Liver (tissue), 8 donors: ENCODE measurements at regions not wholly inside any gene's neighbourhood (a gene's known extent, or its start where the extent isn't known, plus 50 kb on each side); places are given as distances from the start of the nearest gene placed in this dataset.

ENCODE experiments used
- DNase-seq: peaks from one replicate; pipeline ENCODE4 v3.0.0-alpha.2; 2017; ENCODE audit warnings: low spot score
- H3K27ac ChIP-seq, 2 donors: one replicate each; pipeline ENCODE4 v1.7.0; 2013; ENCODE audit warnings: inconsistent platforms in 2 of 2, low read length in 2 of 2, control low read depth in 1 of 2, low read depth in 1 of 2, mild to moderate bottlenecking in 1 of 2
- H3K27me3 ChIP-seq, 4 donors: one replicate each; pipeline versions ENCODE4 v1.6.1 to v1.7.0; 2013; ENCODE audit warnings: low read length in 3 of 4, inconsistent platforms in 1 of 4, mild to moderate bottlenecking in 1 of 4, moderate library complexity in 1 of 4; ENCODE audit not compliant: control insufficient read depth in 4 of 4, insufficient read depth in 4 of 4
- H3K36me3 ChIP-seq, 4 donors: one replicate each; pipeline versions ENCODE4 v1.6.1 to v1.7.0; 2013; ENCODE audit warnings: low read length in 3 of 4, mild to moderate bottlenecking in 3 of 4, low read depth in 1 of 4, moderate library complexity in 1 of 4; ENCODE audit not compliant: control insufficient read depth in 4 of 4, insufficient read depth in 3 of 4
- H3K4me1 ChIP-seq, 4 donors: one replicate each; pipeline versions ENCODE4 v1.6.1 to v1.7.0; 2013; ENCODE audit warnings: low read length in 3 of 4, mild to moderate bottlenecking in 3 of 4, moderate library complexity in 1 of 4; ENCODE audit not compliant: control insufficient read depth in 4 of 4, insufficient read depth in 4 of 4
- H3K4me3 ChIP-seq, 3 donors: one replicate each; pipeline versions ENCODE4 v1.6.1 to v1.7.0; 2013; ENCODE audit warnings: low read length in 3 of 3, control low read depth in 1 of 3, low read depth in 1 of 3, mild to moderate bottlenecking in 1 of 3
- H3K9ac ChIP-seq, 2 donors: one replicate each; pipeline ENCODE4 v1.7.0; 2013; ENCODE audit warnings: low read length in 2 of 2, mild to moderate bottlenecking in 2 of 2, moderate library complexity in 2 of 2, control low read depth in 1 of 2, low read depth in 1 of 2
- H3K9me3 ChIP-seq, 4 donors: one replicate each; pipeline versions ENCODE4 v1.6.1 to v1.7.0; 2013; ENCODE audit warnings: low read length in 3 of 4; ENCODE audit not compliant: control insufficient read depth in 4 of 4
- ATF3 ChIP-seq: IDR thresholded peaks from 2 replicates; pipeline ENCODE4 v1.6.1; 2016; ENCODE audit warnings: antibody characterized with exemption
- CTCF ChIP-seq: fragments of 150-350 bp; IDR thresholded peaks from 2 replicates; pipeline ENCODE4 v1.5.1; 2017; ENCODE audit warnings: improper control_type of control experiment, low read depth, low read length; ENCODE audit not compliant: missing input control
- EGR1 ChIP-seq, 2 donors: IDR thresholded peaks; 2 replicates each; pipeline ENCODE4 v1.6.1; 2016 to 2018; ENCODE audit warnings: antibody characterized with exemption in 2 of 2, low read depth in 2 of 2
- FOXA1 ChIP-seq: IDR thresholded peaks from 2 replicates; pipeline ENCODE4 v1.6.1; 2016; ENCODE audit warnings: antibody characterized with exemption
- FOXA2 ChIP-seq: IDR thresholded peaks from 2 replicates; pipeline ENCODE4 v1.6.1; 2016; ENCODE audit warnings: antibody characterized with exemption
- GABPA ChIP-seq, 2 donors: IDR thresholded peaks in 1 of 2; conservative IDR thresholded peaks in 1 of 2; 2 replicates each; pipeline ENCODE4 v1.6.1; 2016; ENCODE audit warnings: antibody characterized with exemption in 2 of 2, mild to moderate bottlenecking in 1 of 2, moderate library complexity in 1 of 2
- HNF4A ChIP-seq, 2 donors: conservative IDR thresholded peaks; 2 replicates each; pipeline ENCODE4 v1.6.1; 2016; ENCODE audit warnings: antibody characterized with exemption in 2 of 2, mild to moderate bottlenecking in 2 of 2
- HNF4G ChIP-seq: IDR thresholded peaks from 2 replicates; pipeline ENCODE4 v1.6.1; 2016; ENCODE audit warnings: antibody characterized with exemption
- JUND ChIP-seq, 2 donors: IDR thresholded peaks; 2 replicates each; pipeline ENCODE4 v1.6.1; 2016; ENCODE audit warnings: antibody characterized with exemption in 2 of 2
- MAX ChIP-seq: IDR thresholded peaks from 2 replicates; pipeline ENCODE4 v1.6.1; 2016; ENCODE audit warnings: antibody characterized with exemption
- NR2F2 ChIP-seq: IDR thresholded peaks from 2 replicates; pipeline ENCODE4 v1.6.1; 2016; ENCODE audit warnings: antibody characterized with exemption
- RAD21 ChIP-seq, 2 donors: IDR thresholded peaks; 2 replicates each; pipeline ENCODE4 v1.6.1; 2016; ENCODE audit warnings: antibody characterized with exemption in 2 of 2, mild to moderate bottlenecking in 2 of 2
- REST ChIP-seq: IDR thresholded peaks from 2 replicates; pipeline ENCODE4 v1.6.1; 2016; ENCODE audit warnings: antibody characterized with exemption, mild to moderate bottlenecking
- RXRA ChIP-seq, 2 donors: IDR thresholded peaks; 2 replicates each; pipeline ENCODE4 v1.6.1; 2017 to 2018; ENCODE audit warnings: antibody characterized with exemption in 2 of 2, mild to moderate bottlenecking in 1 of 2
- SP1 ChIP-seq: IDR thresholded peaks from 2 replicates; pipeline ENCODE4 v1.6.1; 2018; ENCODE audit warnings: antibody characterized with exemption, mild to moderate bottlenecking
- YY1 ChIP-seq: IDR thresholded peaks from 2 replicates; pipeline ENCODE4 v1.6.1; 2016; ENCODE audit warnings: antibody characterized with exemption, mild to moderate bottlenecking
- ZBTB33 ChIP-seq: IDR thresholded peaks from 2 replicates; pipeline ENCODE4 v1.6.1; 2016; ENCODE audit warnings: antibody characterized with exemption
- WGBS: extraction: QIAGEN DNeasy Blood & Tissue Kit; methylation state at CpG from one replicate; pipeline ENCODE4 v1.1.7; 2013; 5-methylcytosine and 5-hydroxymethylcytosine counted together
- donor health status: healthy.
- donor health status: healthy.
- donor health status: healthy.
- donor health status: healthy.
- donor health status: healthy.

GRCh38 chr4:36997727-36998126 is 246.8 kb upstream of the NWD2 start:
- no peak for DNase-seq
- no peak for TF ChIP-seq CTCF
- TF ChIP-seq ZBTB33: no peak
- no peak for TF ChIP-seq GABPA (IDR thresholded peaks at IDR 0.05 in 1 of 2, conservative IDR thresholded peaks at IDR 0.05 in 1 of 2)
- no peak for TF ChIP-seq MAX
- WGBS: 74% methylated on average over 3 of the region's 3 CpGs

GRCh38 chr4:37000281-37000680 is 244.3 kb upstream of the NWD2 start:
- Histone ChIP-seq H3K36me3 (no peaks in the 10 kb centered on the region), H3K27me3 (peaks cover 0 to 3% (median 0%) of the 10 kb centered on the region in 4 donors), H3K4me1 (no peaks in the 10 kb centered on the region), H3K9me3 (no peaks in the 10 kb centered on the region), H3K9ac (no peak overlapping the region), H3K27ac (no peak overlapping the region), H3K4me3 (no peak overlapping the region)
- DNase-seq: no peak
- TF ChIP-seq HNF4A (conservative IDR thresholded peaks at IDR 0.05) (no peak), GABPA (IDR thresholded peaks at IDR 0.05 in 1 of 2, conservative IDR thresholded peaks at IDR 0.05 in 1 of 2) (no peak), JUND (IDR thresholded peaks at IDR 0.05) (no peak)
- 66% methylated on average over 2 of the region's 2 CpGs for WGBS

More at GRCh38 chr4:36997727-36998126, 246.8 kb upstream of the NWD2 start:
- H3K36me3 ChIP-seq: no peaks in the 10 kb centered on the region
- H3K9ac ChIP-seq: no peak overlapping the region
- peaks cover 0 to 3% (median 0%) of the 10 kb centered on the region in 4 donors for H3K27me3 ChIP-seq
- no peak overlapping the region for H3K27ac ChIP-seq
- no peaks in the 10 kb centered on the region for H3K4me1 ChIP-seq
- H3K9me3 ChIP-seq: no peaks in the 10 kb centered on the region
- no peak overlapping the region for H3K4me3 ChIP-seq

GRCh38 chr4:37001688-37002436 is 242.7 kb upstream of the NWD2 start:
- Histone ChIP-seq H3K27ac (no peak overlapping the region), H3K4me3 (no peak overlapping the region), H3K27me3 (peaks cover 0 to 3% (median 0%) of the 10 kb centered on the region in 4 donors), H3K9me3 (no peaks in the 10 kb centered on the region), H3K9ac (no peak overlapping the region), H3K36me3 (no peaks in the 10 kb centered on the region), H3K4me1 (no peaks in the 10 kb centered on the region)
- no peak for DNase-seq
- 94% methylated on average over 30 of the region's 30 CpGs for WGBS
- TF ChIP-seq SP1 (no peak), NR2F2 (no peak), FOXA1 (no peak), GABPA (IDR thresholded peaks at IDR 0.05 in 1 of 2, conservative IDR thresholded peaks at IDR 0.05 in 1 of 2) (no peak), ATF3 (no peak), FOXA2 (no peak), EGR1 (IDR thresholded peaks at IDR 0.05; ENCODE audit: low read depth in 2 of 2) (no peak), HNF4G (no peak), HNF4A (conservative IDR thresholded peaks at IDR 0.05) (no peak), RXRA (IDR thresholded peaks at IDR 0.05) (no peak), YY1 (no peak), RAD21 (IDR thresholded peaks at IDR 0.05) (no peak), ZBTB33 (no peak), REST (no peak), JUND (IDR thresholded peaks at IDR 0.05) (no peak)
